Activated CD4-positive, alpha-beta T cell treated with anti-CD3 and anti-CD28 coated beads, Interleukin-2, amount 50 U/mL, for 24 hours (primary cell): ENCODE measurements at regions not wholly inside any gene's neighbourhood (a gene's known extent, or its start where the extent isn't known, plus 50 kb on each side); places are given as distances from the start of the nearest gene placed in this dataset.

Source experiments
- DNase-seq, 2 donors: peaks; one replicate each; pipeline ENCODE4 v3.0.0-alpha.2; 2020; ENCODE audit warnings: low read depth in 1 of 2, low spot score in 1 of 2

GRCh38 chrX:42530027-42530426 lies 247.9 kb downstream of the PPP1R2C start:
- no peak for DNase-seq

- no peak for DNase-seq
These were observed 253.6 kb downstream of the PPP1R2C start for GRCh38 chrX:42524379-42524778.

GRCh38 chrX:42519666-42520231 lies 258.2 kb downstream of the PPP1R2C start:
- no peak for DNase-seq

DNA sequence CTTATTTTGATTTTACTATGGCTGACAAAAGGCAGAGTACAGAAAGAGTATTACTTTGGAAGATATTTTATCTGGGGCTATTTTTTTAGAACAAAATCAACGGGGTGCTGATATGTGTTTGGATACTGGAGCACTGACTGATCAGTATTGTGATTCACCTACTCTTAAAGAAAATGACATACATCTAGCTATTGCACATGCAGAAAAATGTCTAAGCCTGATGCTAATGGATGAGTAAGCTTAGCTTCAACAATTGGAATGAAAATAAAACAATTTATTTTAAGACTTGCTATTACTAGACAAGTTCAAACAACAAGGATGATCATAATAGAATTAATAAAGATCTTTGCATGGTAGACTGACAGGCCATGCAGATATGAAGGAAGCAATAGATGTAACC lies 262.0 kb downstream of the PPP1R2C start:
- no peak for DNase-seq

DNA sequence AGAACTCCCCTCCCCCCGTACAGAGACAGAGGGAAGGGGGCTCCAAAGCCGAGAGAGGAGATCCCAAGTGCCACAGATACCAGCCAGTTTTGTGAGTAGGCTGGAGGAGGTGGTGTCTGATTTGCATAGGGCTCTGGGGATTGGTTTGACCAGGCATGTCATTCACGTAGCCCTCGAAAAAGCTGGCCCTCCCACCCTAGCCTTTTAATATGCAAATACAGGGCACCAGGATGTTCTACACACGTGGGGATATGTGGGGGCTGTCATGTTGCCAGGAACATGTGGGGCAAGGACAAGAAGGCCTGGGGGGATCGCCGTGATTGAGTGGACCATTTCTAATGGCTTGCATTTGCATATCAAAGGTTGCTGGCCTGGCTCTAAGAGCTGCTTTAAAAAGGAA lies 272.9 kb downstream of the PPP1R2C start:
- no peak for DNase-seq

- no peak for DNase-seq
These were observed 278.3 kb downstream of the PPP1R2C start for GRCh38 chrX:42499620-42500019.

DNA sequence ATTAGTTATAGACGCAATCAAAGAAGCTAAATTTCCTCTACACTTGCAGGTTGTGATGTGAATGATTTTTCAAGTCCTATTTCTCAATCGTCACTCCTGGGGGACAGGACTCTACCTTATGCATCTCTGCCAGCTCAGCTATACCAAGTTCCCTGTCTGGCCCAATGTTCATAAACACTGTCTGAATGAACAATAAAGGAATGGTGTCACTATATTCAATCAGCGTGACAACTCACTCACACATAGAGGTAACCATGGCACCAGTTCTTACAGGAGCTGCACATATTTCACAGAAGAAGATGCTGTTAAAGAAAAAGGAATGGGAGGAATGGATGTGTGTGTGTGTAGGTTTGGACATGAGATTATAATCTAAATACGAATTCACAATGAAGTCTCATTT lies 280.6 kb downstream of the PPP1R2C start:
- no peak for DNase-seq

GRCh38 chrX:42496239-42496638 lies 281.7 kb downstream of the PPP1R2C start:
- DNase-seq: no peak

GRCh38 chrX:42495139-42495538 lies 282.8 kb downstream of the PPP1R2C start:
- DNase-seq: no peak

- no peak for DNase-seq
These were observed 286.6 kb downstream of the PPP1R2C start for GRCh38 chrX:42491137-42491907.

- DNase-seq: no peak
These were observed 287.9 kb downstream of the PPP1R2C start for GRCh38 chrX:42490111-42490510.

DNA sequence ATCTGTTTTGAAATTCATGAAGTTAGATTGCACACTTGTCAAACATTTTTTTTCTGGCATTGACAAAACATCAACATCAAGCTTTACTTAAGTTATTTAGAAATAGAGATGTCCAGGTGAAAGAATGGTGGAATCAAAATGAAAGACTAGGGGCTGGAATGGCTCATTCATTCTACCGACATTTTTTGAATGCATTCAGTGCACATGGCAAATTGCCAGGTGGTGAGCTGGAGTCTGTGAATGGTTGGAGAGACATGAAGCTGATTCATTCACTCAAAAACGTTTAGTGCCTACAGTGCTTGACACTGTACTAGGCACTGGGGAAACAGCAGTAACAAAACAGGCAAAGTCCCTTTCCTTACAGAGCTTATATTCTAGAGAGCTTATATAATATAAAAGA lies 292.4 kb downstream of the PPP1R2C start:
- no peak for DNase-seq

- DNase-seq: no peak
These were observed 293.7 kb downstream of the PPP1R2C start for GRCh38 chrX:42484233-42484632.

GRCh38 chrX:42477396-42477795 lies 300.6 kb downstream of the PPP1R2C start:
- DNase-seq: no peak

DNA sequence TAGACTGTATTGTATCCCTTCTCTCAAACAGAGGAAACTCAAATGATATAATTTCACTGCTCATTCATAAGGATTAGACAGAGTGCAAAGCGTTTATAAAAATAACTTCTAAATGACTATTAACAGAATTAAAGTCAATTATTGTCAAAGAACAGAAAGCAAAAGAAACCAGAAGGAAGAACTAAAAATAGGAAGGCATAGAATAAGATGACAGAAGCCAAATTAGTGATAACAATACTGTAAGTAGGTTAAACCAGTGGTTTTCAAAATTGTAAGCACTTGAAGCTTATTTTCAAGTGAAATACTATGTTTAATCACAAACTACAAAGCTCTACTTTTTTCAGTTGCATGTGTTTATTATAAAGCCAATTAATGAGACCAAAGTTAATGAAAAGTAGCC lies 305.2 kb downstream of the PPP1R2C start:
- no peak for DNase-seq

DNA sequence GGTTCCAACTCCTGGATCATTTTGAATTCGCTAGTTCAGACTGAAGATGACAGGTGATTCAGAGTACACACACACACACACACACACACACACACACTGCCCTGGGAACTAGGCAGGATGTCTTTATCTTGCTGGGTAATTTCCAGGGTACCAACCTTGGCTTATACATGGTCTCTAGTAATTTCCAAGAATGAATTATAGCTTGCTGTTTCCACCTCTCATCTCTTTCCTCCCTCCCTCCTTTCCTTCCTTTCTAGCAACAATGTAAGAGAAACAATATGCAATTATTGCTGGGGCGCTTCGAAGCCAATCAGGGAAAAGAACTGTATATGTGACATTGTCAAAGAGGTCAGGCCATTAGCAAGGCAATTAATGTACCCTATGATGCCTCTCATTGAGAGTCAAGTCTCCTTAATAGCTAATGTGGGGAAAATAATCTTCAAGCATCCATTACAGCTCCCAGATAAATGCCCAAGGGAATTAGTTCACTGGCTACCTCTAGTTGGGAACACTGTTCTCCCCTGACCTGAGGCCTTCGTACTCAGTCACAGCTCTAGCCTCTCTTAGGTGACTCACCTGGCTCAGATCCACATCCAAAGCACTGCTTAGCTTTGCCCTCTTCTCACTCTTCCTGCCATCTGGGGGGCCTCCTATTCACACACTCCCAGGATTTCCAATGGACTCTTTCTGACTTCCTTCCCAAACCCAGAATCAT lies 311.5 kb downstream of the PPP1R2C start:
- DNase-seq: no peak

DNA sequence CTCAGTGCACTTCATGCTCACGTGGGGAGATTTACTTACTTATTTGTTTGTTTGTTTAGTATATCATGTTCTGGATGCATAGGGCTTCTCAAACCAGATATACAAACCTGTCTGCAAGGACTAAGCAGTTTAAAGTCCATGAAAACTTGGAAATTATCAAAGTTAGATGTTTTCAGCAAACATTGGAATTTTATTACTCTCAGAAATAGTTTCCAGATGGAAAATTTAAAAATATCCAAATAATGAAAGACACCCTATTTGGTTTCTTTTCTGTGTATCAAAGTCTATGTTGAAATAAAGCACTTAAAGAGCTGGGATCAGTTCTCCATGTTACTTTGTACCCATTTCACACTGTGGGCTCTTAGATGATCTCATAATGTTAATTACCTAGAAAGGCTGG lies 312.1 kb downstream of the PPP1R2C start:
- no peak for DNase-seq

- DNase-seq: no peak
These were observed 314.1 kb downstream of the PPP1R2C start for GRCh38 chrX:42463706-42464490.

DNA sequence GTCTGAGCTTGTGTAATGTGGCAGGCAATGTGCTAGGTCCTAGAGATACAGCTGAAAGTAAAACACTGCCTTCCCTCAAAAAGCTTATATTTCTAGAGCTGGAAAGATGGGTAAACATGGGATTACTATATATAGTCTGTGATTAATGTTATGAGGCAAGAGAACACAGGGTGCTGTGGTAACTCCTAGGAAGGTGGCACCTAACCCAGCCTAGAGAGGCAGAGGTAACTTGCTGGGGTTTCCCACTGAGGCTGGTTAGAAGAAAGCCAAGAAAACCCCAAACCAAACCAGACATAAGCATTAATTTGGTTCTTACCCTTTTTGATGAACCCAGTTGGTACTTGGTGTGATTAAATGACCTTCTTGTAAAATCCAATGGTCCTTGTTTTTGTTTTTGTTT lies 315.0 kb downstream of the PPP1R2C start:
- DNase-seq: no peak

DNA sequence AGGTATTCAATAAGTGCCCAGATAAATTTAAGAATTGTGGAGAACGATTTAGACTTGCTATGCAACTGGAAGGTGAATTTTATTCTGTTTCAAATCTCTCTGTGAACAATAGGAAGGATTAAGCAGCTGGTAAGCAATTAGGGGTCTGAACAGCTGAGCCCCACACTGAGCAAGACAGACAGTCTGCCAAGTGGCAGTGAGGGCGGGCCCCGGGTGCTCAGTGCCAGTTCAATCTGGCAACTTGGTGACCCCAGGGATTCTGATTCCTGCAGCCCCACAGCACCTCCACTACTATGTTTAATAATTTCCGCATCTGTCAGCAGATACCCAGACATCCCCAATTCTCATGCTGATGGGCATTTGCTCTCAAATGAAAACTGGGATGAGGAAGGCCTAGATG lies 317.3 kb downstream of the PPP1R2C start:
- DNase-seq: no peak

GRCh38 chrX:42459735-42460134 lies 318.2 kb downstream of the PPP1R2C start:
- DNase-seq: no peak
